HEK293 (cell line): ENCODE measurements at regions not wholly inside any gene's neighbourhood (a gene's known extent, or its start where the extent isn't known, plus 50 kb on each side); places are given as distances from the start of the nearest gene placed in this dataset.

Source experiments
- CTCF ChIA-PET: fragments of 350-600 bp; formaldehyde crosslinking; extraction: SDS; loops from one replicate; lab custom pipeline; 2021; ENCODE audit warnings: antibody characterized with exemption; lab: Yijun Ruan, JAX
- POLR2A ChIA-PET: fragments of 300-600 bp; formaldehyde crosslinking; extraction: SDS; loops from one replicate; lab custom pipeline; 2020; ENCODE audit warnings: antibody characterized with exemption, inconsistent platforms; lab: Yijun Ruan, JAX
- H3K27ac ChIP-seq: fragments of 200-500 bp; sonication (Bioruptor generic); 2 replicates; pipeline ENCODE4 v1.5.1; 2014; ENCODE audit warnings: low read depth, low read length, control low read depth, inconsistent platforms; ENCODE audit errors: extremely low read depth
- H3K36me3 ChIP-seq, 2 experiments: fragments of 200-500 bp in 1 of 2; sonication (Bioruptor generic) in 1 of 2; 1 replicate in 1 of 2; 2 replicates in 1 of 2; pipeline ENCODE4 v1.5.1; 2014 to 2017; ENCODE audit warnings: inconsistent platforms in 2 of 2, low read length in 2 of 2; ENCODE audit not compliant: control insufficient read depth in 2 of 2, insufficient read depth in 1 of 2
- H3K4me1 ChIP-seq: fragments of 200-500 bp; sonication (Bioruptor generic); 2 replicates; pipeline ENCODE4 v1.5.1; 2014; ENCODE audit warnings: mild to moderate bottlenecking, low read length, inconsistent platforms; ENCODE audit not compliant: control insufficient read depth, insufficient read depth
- H3K4me3 ChIP-seq: 2 replicates; pipeline ENCODE4 v1.5.1; 2011; ENCODE audit warnings: low read depth, mild to moderate bottlenecking, control low read depth, low read length, moderate library complexity
- H3K9me3 ChIP-seq: fragments of 200-500 bp; sonication (Bioruptor generic); 2 replicates; pipeline ENCODE4 v1.5.1; 2014; ENCODE audit warnings: low read depth, low read length, inconsistent platforms; ENCODE audit not compliant: control insufficient read depth, insufficient read depth
- FEZF1 ChIP-seq: fragments of 450-650 bp; formaldehyde crosslinking; IDR thresholded peaks from 2 replicates; pipeline ENCODE4 v1.5.1; 2016; ENCODE audit warnings: missing biosample characterization, missing genetic modification characterization
- GLI4 ChIP-seq: fragments of 450-650 bp; formaldehyde crosslinking; IDR thresholded peaks from 2 replicates; pipeline ENCODE4 v1.5.1; 2016; ENCODE audit warnings: missing biosample characterization, missing genetic modification characterization
- GLIS1 ChIP-seq: fragments of 450-650 bp; formaldehyde crosslinking; IDR thresholded peaks from 2 replicates; pipeline ENCODE4 v1.5.1; 2016; ENCODE audit warnings: missing biosample characterization, missing genetic modification characterization
- IKZF3 ChIP-seq: fragments of 450-650 bp; IDR thresholded peaks from 2 replicates; pipeline ENCODE4 v1.5.0; 2018; ENCODE audit warnings: missing biosample characterization, mild to moderate bottlenecking, missing genetic modification characterization, moderate library complexity
- SETDB1 ChIP-seq: IDR thresholded peaks from one replicate; pipeline ENCODE4 v1.6.1; 2017; ENCODE audit warnings: mild to moderate bottlenecking, low read length, moderate library complexity, mixed read lengths; ENCODE audit not compliant: insufficient read length
- ZBTB8A ChIP-seq: fragments of 450-650 bp; formaldehyde crosslinking; IDR thresholded peaks from 2 replicates; pipeline ENCODE4 v1.5.1; 2016; ENCODE audit warnings: missing biosample characterization, missing genetic modification characterization
- ZFP41 ChIP-seq: fragments of 450-650 bp; formaldehyde crosslinking; IDR thresholded peaks from 2 replicates; pipeline ENCODE4 v1.5.1; 2016; ENCODE audit warnings: missing biosample characterization, missing genetic modification characterization, borderline replicate concordance
- ZIC2 ChIP-seq: fragments of 450-650 bp; formaldehyde crosslinking; IDR thresholded peaks from 2 replicates; pipeline ENCODE4 v1.5.1; 2016; ENCODE audit warnings: missing biosample characterization, missing genetic modification characterization
- ZNF112 ChIP-seq: fragments of 450-650 bp; formaldehyde crosslinking; IDR thresholded peaks from 2 replicates; pipeline ENCODE4 v1.5.0; 2017; ENCODE audit warnings: missing biosample characterization, missing genetic modification characterization
- ZNF157 ChIP-seq: fragments of 450-650 bp; formaldehyde crosslinking; IDR thresholded peaks from 2 replicates; pipeline ENCODE4 v1.5.1; 2016; ENCODE audit warnings: missing biosample characterization, missing genetic modification characterization
- ZNF202 ChIP-seq: fragments of 450-650 bp; formaldehyde crosslinking; IDR thresholded peaks from 2 replicates; pipeline ENCODE4 v1.5.1; 2016; ENCODE audit warnings: missing biosample characterization, missing genetic modification characterization, borderline replicate concordance
- ZNF223 ChIP-seq: fragments of 450-650 bp; formaldehyde crosslinking; IDR thresholded peaks from 2 replicates; pipeline ENCODE4 v1.5.1; 2016; ENCODE audit warnings: missing biosample characterization, missing genetic modification characterization
- ZNF350 ChIP-seq: fragments of 450-650 bp; formaldehyde crosslinking; IDR thresholded peaks from 2 replicates; pipeline ENCODE4 v1.5.0; 2017; ENCODE audit warnings: missing biosample characterization, mild to moderate bottlenecking, missing genetic modification characterization
- ZNF37A ChIP-seq: fragments of 450-650 bp; IDR thresholded peaks from 2 replicates; pipeline ENCODE4 v1.5.1; 2018; ENCODE audit warnings: missing biosample characterization, missing genetic modification characterization
- ZNF585B ChIP-seq: fragments of 450-650 bp; formaldehyde crosslinking; IDR thresholded peaks from 2 replicates; pipeline ENCODE4 v1.5.1; 2016; ENCODE audit warnings: missing biosample characterization, missing genetic modification characterization
- ZNF596 ChIP-seq: fragments of 450-650 bp; IDR thresholded peaks from 2 replicates; pipeline ENCODE4 v1.5.0; 2018; ENCODE audit warnings: missing biosample characterization, mild to moderate bottlenecking, missing genetic modification characterization, moderate library complexity
- ZNF600 ChIP-seq: fragments of 450-650 bp; formaldehyde crosslinking; IDR thresholded peaks from 2 replicates; pipeline ENCODE4 v1.5.1; 2016; ENCODE audit warnings: missing biosample characterization, missing genetic modification characterization
- ZNF624 ChIP-seq: fragments of 450-650 bp; formaldehyde crosslinking; IDR thresholded peaks from 2 replicates; pipeline ENCODE4 v1.5.1; 2017; ENCODE audit warnings: missing biosample characterization, missing genetic modification characterization
- ZNF626 ChIP-seq: fragments of 450-650 bp; sonication (Bioruptor Pico); formaldehyde crosslinking; IDR thresholded peaks from 2 replicates; pipeline ENCODE4 v1.5.1; 2018; ENCODE audit warnings: missing biosample characterization, missing genetic modification characterization, inconsistent platforms
- ZNF670 ChIP-seq: fragments of 450-650 bp; formaldehyde crosslinking; IDR thresholded peaks from 2 replicates; pipeline ENCODE4 v1.5.1; 2016; ENCODE audit warnings: missing biosample characterization, missing genetic modification characterization, low read depth
- ZNF707 ChIP-seq: fragments of 450-650 bp; formaldehyde crosslinking; IDR thresholded peaks from 2 replicates; pipeline ENCODE4 v1.5.1; 2016; ENCODE audit warnings: missing biosample characterization, missing genetic modification characterization
- ZNF76 ChIP-seq: fragments of 450-650 bp; formaldehyde crosslinking; IDR thresholded peaks from 2 replicates; pipeline ENCODE4; 2016; ENCODE audit warnings: low read depth, missing biosample characterization, missing genetic modification characterization, borderline replicate concordance
- ZSCAN23 ChIP-seq: fragments of 450-650 bp; formaldehyde crosslinking; IDR thresholded peaks from 2 replicates; pipeline ENCODE4 v1.5.1; 2016; ENCODE audit warnings: missing biosample characterization, missing genetic modification characterization
- ZXDB ChIP-seq: fragments of 450-650 bp; formaldehyde crosslinking; IDR thresholded peaks from 2 replicates; pipeline ENCODE4 v1.5.1; 2016; ENCODE audit warnings: missing biosample characterization, missing genetic modification characterization
- TF ChIP-seq, protein P1 (sequence below): fragments of 450-650 bp; formaldehyde crosslinking; IDR thresholded peaks from 2 replicates; pipeline ENCODE4 v1.5.1; 2016; ENCODE audit warnings: missing biosample characterization, missing genetic modification characterization
- TF ChIP-seq, protein P2 (sequence below): fragments of 450-650 bp; formaldehyde crosslinking; IDR thresholded peaks from 2 replicates; pipeline ENCODE4 v1.5.1; 2017; ENCODE audit warnings: missing biosample characterization, missing genetic modification characterization
- TF ChIP-seq, protein P3 (sequence below): fragments of 450-650 bp; formaldehyde crosslinking; IDR thresholded peaks from 2 replicates; pipeline ENCODE4 v1.5.1; 2016; ENCODE audit warnings: missing biosample characterization, missing genetic modification characterization, borderline replicate concordance
- TF ChIP-seq, protein P4 (sequence below): fragments of 450-650 bp; formaldehyde crosslinking; IDR thresholded peaks from 2 replicates; pipeline ENCODE4 v1.5.1; 2017; ENCODE audit warnings: missing biosample characterization, missing genetic modification characterization

DNA sequence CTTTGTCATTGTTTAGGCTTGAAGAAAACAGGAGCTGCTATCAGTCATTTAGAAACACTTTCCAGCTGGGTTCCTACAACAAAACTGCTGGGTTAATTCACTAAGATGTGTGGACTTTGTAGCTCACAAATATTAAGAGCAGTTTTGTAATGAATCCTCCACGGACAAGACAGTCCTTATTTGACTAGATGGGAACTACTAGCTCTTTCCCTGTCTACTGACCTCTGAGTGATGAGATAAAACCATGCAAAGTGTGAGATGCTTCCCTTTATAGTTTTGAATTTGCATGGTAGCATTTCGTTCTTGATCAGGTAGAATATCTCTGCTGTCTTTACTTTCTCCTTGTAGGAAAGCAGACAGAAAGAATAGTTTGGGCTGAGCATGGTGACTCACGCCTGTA is 72.9 kb upstream of the STXBP6 start:
- Histone ChIP-seq H3K27ac (no peak overlapping the region), H3K4me3 (no peak overlapping the region), H3K9me3 (no peaks in the 10 kb centered on the region), H3K4me1 (no peaks in the 10 kb centered on the region), H3K36me3 (no peaks in the 10 kb centered on the region)
- TF ChIP-seq ZNF76 (tag by site-specific recombination): no peak
- TF ChIP-seq ZNF223 (tag by site-specific recombination): no peak
- TF ChIP-seq SETDB1: no peak
- TF ChIP-seq ZNF112 (tag by site-specific recombination): no peak
- no peak for TF ChIP-seq ZSCAN23 (tag by site-specific recombination)
- no peak for TF ChIP-seq ZNF157
- TF ChIP-seq ZNF596 (tag by site-specific recombination): no peak
- TF ChIP-seq GLI4: no peak
- no peak for TF ChIP-seq ZNF707 (tag by site-specific recombination)
- no peak for TF ChIP-seq ZNF626 (tag by site-specific recombination)
- TF ChIP-seq, protein P1, sequence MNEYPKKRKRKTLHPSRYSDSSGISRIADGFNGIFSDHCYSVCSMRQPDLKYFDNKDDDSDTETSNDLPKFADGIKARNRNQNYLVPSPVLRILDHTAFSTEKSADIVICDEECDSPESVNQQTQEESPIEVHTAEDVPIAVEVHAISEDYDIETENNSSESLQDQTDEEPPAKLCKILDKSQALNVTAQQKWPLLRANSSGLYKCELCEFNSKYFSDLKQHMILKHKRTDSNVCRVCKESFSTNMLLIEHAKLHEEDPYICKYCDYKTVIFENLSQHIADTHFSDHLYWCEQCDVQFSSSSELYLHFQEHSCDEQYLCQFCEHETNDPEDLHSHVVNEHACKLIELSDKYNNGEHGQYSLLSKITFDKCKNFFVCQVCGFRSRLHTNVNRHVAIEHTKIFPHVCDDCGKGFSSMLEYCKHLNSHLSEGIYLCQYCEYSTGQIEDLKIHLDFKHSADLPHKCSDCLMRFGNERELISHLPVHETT (tag by site-specific recombination): no peak
- ChIA-PET CTCF (interaction anchor here (0.7 to 2.2 kb wide), 3 partner anchors 10 to 1654 kb away, joined by 3 to 12 read pairs (median 3); no protein-coding TSS in a partner anchor), POLR2A (interaction anchor here (0.6 kb wide), 1 partner anchor 889 kb away, joined by 4 read pairs; no protein-coding TSS in a partner anchor)

DNA sequence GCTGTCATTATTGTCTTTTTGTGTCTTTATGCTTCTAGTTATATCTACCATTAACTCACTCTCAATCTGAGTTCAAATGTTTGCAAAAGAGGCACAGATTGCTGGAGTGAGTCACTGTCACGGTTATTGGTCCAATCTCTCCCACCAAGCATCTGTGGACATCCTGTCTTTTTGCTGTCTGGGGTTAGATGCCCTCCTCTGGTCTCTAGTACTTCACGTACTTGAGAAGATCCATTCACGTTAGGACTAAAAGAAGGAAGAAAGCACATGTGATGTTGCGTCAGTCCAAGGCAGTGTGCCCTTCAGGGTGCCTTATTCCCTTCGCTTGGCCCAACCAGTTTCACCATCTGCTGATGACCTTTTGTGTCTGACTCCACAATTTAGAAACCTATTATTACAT is 72.3 kb upstream of the STXBP6 start:
- no peak overlapping the region for H3K27ac ChIP-seq
- H3K36me3 ChIP-seq: no peaks in the 10 kb centered on the region
- TF ChIP-seq ZNF350 (no peak), ZNF600 (tag by site-specific recombination) (no peak), ZNF670 (no peak), IKZF3 (tag by site-specific recombination) (no peak), ZBTB8A (tag by site-specific recombination) (no peak), ZNF202 (tag by site-specific recombination) (no peak)
- TF ChIP-seq, all 188 proteins: peak for 0
- Histone ChIP-seq H3K4me1 (no peaks in the 10 kb centered on the region), H3K4me3 (no peak overlapping the region), H3K9me3 (no peaks in the 10 kb centered on the region)
- CTCF ChIA-PET: interaction anchor here (1.3 to 2.2 kb wide), 2 partner anchors 11 to 340 kb away, joined by 3 to 12 read pairs; no protein-coding TSS in a partner anchor
- POLR2A ChIA-PET: no interaction called here

DNA sequence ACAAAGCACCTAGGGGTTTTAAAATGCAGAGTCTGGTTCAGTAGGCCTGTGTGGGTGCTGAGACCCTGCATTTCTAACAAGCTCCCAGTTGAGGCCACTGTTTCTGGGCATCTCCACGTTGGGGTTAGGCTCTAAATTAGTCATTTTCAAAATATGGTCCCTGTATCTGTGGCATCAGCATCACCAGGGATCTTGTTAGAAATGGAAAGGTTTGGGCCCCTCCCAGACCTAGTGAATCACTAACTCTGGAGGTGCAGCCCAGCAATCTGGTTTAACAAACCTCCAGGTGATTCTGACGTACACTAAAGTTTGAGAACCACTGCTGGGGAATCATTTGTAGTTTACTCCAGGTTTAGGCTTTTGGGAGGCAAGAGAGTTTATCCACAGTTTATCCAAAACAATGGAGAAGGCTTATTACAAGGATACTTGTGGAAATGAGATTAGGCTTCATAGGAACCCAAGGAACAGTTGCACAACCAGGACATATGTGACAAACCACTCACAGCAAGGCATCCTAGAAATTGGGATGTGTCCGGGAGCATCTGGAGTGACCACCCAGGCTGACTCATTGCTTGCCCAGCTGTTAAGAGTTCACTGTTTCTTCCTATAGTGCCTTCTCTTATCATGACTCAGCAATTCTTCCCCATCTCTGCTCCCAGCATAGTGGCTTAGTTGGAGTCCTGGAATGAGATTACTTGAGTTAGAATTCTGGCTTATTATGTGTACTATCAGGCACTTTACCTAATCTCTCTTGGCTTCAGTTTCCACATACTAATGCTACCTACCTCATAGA is 71.6 kb upstream of the STXBP6 start:
- H3K4me3 ChIP-seq: no peak overlapping the region
- ChIA-PET POLR2A (no interaction called here), CTCF (interaction anchor here (1.3 to 2.2 kb wide), 2 partner anchors 11 to 339 kb away, joined by 3 to 12 read pairs; no protein-coding TSS in a partner anchor)
- H3K36me3 ChIP-seq: no peaks in the 10 kb centered on the region
- H3K9me3 ChIP-seq: no peaks in the 10 kb centered on the region
- H3K27ac ChIP-seq: no peak overlapping the region
- no peaks in the 10 kb centered on the region for H3K4me1 ChIP-seq
- TF ChIP-seq ZNF624 (tag by site-specific recombination) (no peak), ZIC2 (tag by site-specific recombination) (no peak), ZNF37A (tag by site-specific recombination) (no peak), ZFP41 (no peak), GLIS1 (no peak), ZXDB (tag by site-specific recombination) (no peak), FEZF1 (tag by site-specific recombination) (no peak), ZNF585B (no peak)
- TF ChIP-seq, protein P2, sequence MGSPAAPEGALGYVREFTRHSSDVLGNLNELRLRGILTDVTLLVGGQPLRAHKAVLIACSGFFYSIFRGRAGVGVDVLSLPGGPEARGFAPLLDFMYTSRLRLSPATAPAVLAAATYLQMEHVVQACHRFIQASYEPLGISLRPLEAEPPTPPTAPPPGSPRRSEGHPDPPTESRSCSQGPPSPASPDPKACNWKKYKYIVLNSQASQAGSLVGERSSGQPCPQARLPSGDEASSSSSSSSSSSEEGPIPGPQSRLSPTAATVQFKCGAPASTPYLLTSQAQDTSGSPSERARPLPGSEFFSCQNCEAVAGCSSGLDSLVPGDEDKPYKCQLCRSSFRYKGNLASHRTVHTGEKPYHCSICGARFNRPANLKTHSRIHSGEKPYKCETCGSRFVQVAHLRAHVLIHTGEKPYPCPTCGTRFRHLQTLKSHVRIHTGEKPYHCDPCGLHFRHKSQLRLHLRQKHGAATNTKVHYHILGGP (tag by site-specific recombination): no peak
- TF ChIP-seq, protein P3, sequence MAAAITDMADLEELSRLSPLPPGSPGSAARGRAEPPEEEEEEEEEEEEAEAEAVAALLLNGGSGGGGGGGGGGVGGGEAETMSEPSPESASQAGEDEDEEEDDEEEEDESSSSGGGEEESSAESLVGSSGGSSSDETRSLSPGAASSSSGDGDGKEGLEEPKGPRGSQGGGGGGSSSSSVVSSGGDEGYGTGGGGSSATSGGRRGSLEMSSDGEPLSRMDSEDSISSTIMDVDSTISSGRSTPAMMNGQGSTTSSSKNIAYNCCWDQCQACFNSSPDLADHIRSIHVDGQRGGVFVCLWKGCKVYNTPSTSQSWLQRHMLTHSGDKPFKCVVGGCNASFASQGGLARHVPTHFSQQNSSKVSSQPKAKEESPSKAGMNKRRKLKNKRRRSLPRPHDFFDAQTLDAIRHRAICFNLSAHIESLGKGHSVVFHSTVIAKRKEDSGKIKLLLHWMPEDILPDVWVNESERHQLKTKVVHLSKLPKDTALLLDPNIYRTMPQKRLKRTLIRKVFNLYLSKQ (tag by site-specific recombination): no peak
- TF ChIP-seq, protein P4, sequence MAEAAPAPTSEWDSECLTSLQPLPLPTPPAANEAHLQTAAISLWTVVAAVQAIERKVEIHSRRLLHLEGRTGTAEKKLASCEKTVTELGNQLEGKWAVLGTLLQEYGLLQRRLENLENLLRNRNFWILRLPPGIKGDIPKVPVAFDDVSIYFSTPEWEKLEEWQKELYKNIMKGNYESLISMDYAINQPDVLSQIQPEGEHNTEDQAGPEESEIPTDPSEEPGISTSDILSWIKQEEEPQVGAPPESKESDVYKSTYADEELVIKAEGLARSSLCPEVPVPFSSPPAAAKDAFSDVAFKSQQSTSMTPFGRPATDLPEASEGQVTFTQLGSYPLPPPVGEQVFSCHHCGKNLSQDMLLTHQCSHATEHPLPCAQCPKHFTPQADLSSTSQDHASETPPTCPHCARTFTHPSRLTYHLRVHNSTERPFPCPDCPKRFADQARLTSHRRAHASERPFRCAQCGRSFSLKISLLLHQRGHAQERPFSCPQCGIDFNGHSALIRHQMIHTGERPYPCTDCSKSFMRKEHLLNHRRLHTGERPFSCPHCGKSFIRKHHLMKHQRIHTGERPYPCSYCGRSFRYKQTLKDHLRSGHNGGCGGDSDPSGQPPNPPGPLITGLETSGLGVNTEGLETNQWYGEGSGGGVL (tag by site-specific recombination): no peak
